GM21723 (cell line): ENCODE measurements at regions not wholly inside any gene's neighbourhood (a gene's known extent, or its start where the extent isn't known, plus 50 kb on each side); places are given as distances from the start of the nearest gene placed in this dataset.

ENCODE experiments used
- ATAC-seq: cut with Tn5 transposase; IDR thresholded peaks from one replicate; pipeline ENCODE4 v1.9.1; 2021; ENCODE audit warnings: mild to moderate bottlenecking, moderate library complexity; ENCODE audit not compliant: unreplicated experiment

DNA sequence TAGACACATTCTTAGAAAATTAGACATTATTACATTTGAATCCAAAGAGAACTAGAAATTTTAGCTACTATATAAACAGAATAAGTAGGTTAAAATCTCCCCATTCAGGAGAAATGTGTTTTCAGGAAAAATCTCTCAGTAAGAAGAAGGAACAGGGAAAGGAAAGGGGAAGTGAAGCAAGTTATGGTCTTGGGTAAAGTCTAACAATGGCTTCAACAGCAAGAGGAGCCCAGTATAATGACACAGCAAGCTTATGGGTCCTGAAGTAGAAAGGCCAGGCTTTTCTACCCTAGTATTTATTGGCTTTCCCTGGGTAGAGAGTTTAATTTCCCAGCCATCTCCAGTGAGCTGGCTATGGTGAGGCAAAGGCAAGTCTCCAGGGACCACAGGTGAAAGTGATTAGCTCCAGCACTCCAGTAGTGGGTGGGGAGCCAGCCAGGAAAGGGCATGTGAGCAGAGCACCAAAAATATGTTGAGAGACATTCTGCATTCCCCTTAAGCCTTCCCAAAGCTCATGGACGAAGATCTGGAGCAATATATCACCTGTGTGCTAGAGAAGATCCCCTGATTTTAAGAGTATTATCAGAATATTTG is 981.7 kb downstream of the NR2F1-AS1 start:
- ATAC-seq = no peak

DNA sequence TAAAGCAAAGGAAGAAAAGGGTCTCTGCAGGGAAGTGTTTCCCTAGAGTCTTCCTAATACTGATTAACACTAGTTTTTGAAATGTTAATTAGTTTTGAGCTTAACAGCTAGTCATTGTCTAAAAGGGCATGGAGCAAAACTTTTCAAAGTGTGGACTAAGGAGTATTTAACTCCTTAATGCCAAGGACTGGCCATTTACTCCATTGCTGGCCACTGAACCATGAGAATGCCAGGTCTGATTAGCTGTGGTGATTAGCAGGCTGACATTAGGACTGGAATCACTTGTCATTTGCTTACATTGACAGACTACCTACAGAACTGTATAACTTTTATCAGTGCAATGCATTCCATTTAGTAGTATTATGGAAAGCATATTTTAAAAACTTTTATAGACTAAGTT is 987.0 kb downstream of the NR2F1-AS1 start:
- no peak for ATAC-seq

DNA sequence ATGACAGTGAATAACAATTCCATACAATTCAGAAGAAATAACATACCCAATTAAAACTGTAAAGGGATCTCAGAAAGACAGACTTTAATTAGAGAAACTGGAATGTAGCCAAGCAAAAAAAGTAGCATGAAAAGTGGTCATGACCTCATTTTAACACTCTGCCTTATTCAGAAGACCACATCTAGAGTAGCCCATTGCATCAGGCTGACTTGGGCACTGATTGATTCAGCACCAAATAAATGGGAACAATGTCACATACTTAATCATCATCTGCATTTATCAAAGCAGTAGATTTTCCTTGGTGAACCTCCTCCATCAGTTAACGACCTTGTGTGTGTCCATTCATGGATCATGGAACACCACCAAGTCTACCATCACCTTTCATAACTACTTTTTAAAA is 992.1 kb downstream of the NR2F1-AS1 start:
- no peak for ATAC-seq

DNA sequence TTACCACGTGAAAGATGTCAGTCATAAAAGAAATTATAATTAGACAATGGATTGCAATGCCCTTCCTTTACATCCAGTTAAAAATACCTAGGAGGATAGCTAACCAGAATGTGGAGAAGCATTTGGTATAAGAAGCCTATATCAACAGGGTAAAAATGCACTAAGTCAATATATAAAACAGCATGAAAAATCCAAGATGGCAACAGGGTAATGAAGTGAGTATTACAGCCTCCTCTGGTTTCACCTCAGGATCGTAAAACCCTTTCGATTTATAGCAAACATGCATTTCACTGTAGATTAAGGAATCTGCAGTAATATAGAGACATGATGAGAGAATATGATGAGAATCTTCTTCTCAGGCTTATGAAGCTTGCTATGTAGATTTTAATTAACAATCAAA is 999.3 kb downstream of the NR2F1-AS1 start:
- ATAC-seq = no peak

DNA sequence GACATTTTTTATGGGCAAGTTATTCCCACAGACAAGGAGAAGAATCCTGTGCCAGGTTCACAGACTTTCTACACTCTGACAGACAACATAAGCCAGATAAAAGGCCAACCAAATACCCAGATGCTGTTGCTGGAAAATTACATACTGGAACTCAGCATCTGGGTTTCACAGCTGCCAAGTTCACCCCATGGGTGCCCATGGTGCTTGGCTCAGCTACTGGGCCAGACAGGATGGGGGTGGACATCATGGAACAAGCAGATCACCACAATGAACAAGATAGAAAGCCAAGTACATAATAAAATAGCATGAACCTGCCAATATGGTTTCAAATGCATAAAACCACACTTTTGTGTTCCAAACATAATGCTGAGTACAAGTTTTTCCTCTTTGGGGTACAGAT is 999.8 kb downstream of the NR2F1-AS1 start:
- ATAC-seq = no peak

DNA sequence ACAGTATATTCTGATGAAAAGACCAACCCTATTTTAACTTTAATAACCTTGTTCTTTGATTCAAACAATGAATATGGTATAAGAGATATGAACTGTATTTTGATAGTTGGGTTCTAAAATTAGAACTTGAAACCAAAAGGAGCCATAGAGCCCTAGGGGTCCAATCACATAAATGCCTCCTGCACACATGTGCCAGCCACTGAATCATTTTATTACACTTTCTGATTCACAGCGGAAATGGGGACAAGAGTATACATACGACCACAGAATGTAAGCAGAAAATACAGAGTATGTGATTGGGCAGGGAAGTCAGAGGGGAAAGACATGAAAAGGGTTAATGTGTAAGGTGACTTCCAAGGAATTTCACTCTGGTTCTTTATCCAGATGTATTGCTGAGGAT is 1000.2 kb downstream of the NR2F1-AS1 start:
- ATAC-seq = no peak

DNA sequence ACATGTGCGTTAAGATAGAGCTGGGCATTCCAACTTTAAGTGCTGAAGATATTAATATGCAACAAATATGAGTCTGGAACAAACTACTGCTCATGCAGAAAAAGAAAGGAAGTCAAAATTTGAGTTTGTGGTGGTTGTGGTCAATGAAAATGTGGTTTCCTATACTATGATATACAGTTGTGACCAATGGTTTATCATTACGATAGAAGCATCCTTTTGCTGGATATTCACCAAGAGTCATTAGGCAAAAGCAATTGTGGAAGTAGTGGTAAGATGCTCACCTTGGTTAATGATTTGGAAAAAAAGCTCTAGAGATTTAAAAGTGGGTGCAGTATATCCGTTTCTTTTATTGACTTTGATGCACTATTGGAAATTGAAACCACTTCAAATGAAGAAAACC is 1007.0 kb downstream of the NR2F1-AS1 start:
- no peak for ATAC-seq

DNA sequence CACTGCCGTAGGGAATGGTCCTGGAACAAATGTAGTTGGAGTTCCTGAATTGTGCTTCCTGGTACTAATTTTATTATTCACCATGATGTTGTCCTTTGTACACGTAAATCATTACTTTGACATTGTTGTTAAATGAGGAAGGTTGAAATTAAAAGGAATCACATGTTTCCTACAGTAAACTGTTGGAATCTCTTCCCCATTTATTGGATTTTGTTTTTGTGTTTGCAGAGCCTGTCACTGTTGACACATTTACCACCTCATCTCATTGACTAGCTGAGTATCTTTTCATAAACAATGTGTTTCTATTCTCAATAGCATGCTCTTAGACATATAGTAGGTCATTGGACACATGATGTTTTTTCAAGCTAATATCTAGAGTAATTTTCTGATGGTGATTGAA is 1012.5 kb downstream of the NR2F1-AS1 start:
- ATAC-seq = no peak

DNA sequence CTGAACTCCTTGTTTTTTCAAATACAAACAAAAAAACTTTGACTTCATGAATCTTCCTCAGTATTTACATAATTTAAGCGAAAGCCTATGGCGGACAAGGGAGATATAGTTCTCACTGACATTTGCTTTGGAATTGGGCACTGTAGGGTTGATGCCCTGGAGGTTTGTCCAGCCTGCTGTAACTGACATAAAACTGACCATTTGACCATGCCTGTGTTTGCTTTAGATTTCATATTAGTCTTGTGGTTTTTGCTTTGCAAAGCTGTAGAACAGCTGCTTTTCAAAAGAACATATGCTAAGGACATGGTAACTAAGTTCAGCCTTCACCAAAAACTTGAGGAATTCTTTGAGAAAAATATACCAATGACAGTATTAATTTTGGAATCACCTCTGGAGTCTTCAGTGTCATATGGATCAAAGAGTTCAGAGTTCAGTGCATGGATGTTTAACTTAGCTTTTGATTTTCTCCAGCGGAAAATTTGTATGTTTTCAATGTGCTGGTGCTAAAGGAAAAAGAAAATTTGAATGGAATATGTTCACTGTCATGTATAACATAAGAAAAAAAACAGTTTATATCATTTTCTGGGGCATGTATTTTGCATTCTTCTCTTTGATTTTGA is 1013.1 kb downstream of the NR2F1-AS1 start:
- ATAC-seq = no peak

DNA sequence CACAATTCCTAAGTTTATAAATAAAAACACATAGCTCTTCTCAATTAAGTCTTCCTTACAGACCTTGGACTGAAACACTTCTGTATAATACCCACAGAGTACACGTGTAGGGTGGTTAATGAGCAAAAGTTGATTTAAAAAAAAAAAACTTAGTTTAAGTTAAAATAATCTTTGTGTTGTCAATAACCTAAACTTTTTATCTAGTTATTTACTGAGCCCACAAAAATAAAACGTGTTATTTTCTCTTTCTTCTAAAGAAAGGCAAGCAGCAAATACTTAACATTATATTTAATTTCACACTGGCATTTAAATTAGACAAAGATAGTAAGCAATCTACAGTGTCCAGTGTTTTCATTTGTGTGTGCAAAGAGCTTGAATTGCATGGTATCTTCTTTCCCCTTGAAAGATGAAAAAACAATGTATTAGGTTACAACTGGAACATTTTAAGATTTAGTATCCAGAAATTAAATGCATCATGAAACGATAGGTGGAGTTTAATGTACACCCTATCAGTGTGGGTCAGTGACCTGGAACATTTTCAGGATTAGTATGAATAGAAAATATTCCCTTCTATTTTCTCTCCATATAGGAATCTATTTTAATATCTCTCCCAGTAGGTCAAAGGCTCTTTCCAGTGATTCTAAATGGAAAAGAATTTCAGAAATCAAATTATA is 1014.8 kb downstream of the NR2F1-AS1 start:
- no peak for ATAC-seq

DNA sequence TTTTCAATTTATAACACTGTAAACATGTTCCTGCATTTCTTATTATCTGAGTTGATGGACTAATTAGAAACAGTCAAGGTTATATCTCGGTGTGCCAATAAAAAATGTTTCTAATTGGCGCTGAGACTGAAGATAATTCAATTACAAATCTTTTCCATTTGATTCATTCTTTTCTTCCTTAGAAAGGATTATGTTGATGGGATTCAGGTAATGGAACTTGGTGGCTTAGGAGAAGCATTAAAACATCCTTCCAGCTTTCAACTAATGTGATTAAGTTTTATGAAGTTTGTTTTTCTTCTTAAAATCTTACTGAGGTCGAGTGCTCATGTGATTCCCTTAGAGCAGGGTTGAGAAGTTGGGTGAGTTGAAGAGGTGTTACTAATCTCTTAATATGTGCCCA is 1015.3 kb downstream of the NR2F1-AS1 start:
- ATAC-seq = no peak

DNA sequence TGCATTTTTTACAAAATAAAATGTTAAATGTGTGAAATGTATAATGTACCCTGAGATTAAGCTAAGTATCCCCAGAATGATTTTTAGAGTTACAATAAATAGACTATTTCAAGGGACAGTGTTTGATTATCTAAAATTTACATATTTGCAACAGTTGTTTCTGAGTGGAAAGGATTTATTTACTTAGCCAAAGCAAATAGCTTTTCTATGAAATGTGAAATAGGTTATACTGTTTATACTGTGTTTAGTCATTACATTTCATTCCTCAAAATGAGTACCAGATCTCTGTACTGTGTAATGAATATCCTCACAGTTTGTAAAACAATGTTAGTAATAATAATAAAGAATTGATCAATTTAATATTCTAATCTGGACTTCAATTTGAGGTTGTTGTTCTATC is 1019.0 kb downstream of the NR2F1-AS1 start:
- ATAC-seq = no peak

DNA sequence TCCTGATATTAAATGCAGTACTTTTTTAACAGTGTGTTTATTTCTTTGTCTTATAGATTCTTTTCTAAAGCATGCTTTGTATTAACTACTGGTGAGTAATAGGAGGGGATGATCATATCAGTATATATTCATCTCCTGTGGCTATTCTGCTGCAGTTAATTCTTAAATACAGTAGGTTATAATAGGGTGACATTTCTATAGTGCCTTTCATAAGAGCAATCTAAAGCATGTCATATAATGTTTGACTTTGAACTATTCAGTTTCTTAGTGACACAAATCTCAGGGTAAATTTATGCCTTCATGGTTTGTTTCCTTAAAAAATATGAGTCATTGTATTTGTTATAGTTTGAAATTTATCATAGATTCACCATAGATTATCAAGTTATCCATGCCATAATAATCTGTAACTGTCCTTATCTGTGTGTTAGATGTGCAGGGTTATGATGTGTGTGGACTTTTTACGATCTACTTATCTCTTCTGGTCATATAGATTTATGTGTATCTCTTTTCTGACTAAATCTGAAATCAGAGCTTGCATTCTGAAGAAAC is 1019.5 kb downstream of the NR2F1-AS1 start:
- ATAC-seq = no peak

DNA sequence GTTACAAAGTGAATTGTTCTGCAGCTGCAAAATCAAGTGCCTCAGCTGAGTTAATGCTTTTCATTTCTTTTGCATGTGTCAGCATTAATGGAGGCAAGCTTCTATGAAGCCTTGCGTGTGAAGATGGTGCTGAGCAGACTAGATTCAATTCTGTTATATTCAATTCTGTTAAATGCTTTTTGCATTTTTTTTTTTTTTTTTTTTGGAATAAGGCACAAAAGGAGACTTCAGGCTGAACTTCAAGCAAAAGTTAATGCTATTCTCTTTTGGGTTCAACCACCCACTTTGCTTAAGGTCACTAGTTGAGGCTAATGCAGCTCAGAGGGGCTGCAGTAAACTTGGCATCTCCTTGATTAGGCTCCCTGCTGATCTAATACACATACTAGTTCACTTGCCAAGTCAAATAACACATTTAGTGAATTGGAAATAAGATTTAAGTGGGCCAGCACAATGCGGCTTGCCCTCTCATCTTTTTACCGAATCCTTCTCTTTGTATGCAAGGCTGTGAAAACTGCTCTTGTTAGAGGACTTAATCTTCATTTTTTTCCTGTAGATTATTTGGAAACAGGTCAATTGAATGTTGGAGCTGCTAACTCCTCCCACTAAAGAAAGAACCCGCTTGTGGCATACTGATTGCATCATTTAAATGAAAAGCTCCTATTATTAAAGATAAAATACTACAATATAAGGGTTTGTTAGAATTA is 1020.2 kb downstream of the NR2F1-AS1 start:
- no peak for ATAC-seq

DNA sequence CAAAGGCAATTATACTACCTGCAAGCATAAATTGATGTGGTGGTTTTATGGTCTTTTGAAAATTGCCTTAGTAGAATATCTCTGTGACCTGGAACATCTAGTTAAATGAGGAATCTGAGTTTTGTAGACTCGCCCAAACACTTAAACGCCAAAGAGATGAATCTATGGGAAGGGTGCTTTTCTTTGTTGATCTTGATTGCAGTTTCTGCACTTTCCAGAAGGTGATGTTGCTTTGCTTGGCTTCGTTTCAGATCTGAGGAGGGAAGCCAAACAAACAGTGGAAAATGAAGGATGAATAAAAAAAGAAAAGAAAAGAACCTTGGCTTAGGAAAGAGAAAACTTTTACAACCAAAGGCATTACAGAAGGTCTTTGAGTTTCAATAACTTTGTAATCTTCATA is 1021.2 kb downstream of the NR2F1-AS1 start:
- ATAC-seq = no peak

DNA sequence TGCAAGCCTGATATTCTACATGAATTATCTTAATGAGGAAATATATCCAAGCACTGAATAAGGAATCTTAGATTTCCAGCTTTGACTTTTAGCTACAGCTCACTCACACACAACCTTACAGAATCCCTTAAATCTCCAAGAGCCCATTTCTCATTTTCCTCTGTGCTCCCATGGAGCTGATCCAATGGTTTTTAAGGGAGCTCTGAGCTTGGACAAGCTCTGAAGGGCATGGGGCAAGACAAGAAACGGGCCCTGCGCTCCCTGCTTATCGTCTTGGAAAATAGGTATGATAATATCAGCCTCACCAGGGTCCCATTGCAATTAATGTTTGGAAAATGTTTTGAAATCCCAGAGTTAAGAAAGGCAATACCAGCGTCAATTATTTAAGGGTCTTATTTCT is 1021.7 kb downstream of the NR2F1-AS1 start:
- no peak for ATAC-seq

DNA sequence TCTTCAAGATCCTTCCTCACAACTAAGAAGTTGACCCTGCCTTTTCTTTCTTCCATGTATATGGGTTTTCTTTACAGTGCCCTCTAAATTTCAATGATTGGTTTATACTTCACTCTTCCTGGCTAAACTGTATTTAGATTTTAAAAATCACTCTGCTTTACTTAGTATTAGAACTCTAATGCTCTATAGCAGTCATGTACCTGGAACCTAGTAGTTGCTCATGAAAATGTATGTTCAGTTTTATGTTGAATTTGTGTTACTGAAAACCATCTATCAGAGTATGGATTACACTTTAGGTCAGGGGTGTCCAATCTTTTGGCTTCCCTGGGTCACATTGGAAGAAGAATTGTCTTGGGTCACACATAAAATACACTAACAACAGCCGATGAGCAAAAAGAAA is 1024.3 kb downstream of the NR2F1-AS1 start:
- no peak for ATAC-seq

DNA sequence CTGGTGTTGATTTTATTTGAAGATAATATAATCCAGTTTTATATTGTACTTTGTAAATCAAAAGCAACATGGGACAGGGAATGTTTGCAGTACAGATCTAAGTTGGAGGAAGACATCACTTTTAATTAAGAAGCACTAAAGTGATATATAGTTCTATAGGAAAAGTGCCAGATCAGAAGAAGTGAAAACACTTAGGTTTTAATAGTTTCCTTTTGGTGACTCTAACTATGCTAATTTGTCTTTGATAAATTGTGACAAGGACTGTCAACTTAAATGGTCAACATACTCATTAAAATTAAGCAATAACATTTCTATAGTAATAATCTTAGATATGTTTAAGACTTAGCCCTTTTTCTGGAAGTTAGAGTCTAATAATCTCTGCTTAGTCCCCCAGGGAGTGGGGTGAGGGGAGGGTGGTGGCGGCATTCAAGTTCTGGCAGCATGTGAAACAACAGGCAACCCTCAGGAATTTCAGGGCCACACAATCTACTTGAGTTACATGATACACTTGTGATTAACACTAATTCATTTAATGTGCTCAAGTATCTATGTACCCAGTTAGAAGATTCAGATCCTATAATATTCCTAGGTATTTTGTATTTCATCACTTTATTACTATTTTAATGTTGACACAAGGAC is 1026.5 kb downstream of the NR2F1-AS1 start:
- no peak for ATAC-seq

DNA sequence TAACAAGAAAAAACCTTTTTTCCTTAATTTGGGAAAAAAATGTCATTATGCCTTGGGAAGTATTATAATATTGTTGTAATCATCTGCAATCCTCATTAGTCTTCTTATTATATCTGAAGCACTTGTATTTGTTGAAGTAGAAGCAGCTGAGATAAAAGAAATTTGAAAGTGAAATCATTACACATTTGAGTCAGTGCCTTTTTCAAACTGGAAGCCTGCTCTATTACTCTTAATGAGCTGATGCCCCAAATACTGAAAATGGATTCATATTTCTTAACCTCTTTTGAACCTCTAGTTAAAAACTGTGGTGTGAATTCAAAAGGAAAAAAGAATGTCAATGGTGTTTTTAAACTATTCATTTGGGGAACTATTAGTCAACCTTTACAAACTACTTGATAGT is 1027.7 kb downstream of the NR2F1-AS1 start:
- no peak for ATAC-seq

DNA sequence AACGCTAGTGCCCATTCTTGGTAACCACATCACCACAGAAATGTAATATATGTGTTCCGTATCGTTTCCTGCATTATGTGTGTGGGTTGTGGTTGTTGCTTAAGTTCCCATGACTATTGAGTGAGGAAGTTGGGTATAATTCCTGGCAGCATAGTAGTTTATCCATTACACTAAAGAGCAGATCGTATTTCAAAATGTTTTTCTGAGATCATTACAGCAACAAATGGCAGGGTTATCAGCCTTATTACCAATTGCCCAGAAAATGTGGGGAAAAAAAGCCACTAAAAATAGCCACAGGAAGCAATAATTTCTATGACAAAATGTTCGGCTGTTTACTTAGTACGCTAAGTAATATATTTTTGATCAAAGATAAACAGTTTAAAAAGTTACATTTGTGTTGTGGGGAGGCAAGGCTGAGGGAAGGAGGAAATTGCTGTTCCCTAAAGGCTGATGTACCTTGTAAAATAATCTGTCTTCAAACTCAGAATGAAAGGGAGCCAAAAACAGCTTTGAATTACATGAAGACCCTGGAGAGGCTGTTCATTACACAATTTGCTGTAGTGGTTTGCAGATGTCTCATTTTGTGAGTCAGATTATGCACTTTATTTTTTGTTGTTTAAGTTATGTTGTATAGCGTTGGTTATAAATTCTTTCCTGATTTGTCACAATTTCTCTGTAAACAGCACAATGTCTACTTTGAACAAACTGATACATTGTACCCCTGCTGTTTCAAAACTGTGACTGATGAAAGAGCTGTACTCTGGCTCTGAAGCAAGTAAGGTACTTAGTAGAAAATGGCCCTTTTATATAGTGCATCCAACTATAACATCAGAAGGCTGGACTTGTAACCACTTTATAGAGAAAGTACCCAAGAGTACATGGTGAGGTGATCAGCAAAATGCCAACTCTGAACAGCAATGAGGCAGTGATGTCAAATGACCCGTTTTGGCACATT is 1028.5 kb downstream of the NR2F1-AS1 start:
- ATAC-seq = no peak
